HCT116 (cell line): ENCODE measurements at regions not wholly inside any gene's neighbourhood (a gene's known extent, or its start where the extent isn't known, plus 50 kb on each side); places are given as distances from the start of the nearest gene placed in this dataset.

Experiments
- ATAC-seq: fragments of 200-7000 bp; cut with Tn5 transposase; 2 replicates; pipeline ENCODE4 v1.9.1; 2020; ENCODE audit warnings: mild to moderate bottlenecking, moderate library complexity
- BruUV-seq: library from RNA; stranded (reverse); fragments of 400-500 nt; replicated peaks from 2 replicates; lab custom pipeline; 2021; lab: Mats Ljungman, UMichigan
- CTCF ChIA-PET: fragments of 300-600 bp; sonication (Branson Sonifier 250); formaldehyde crosslinking; loops from one replicate; lab custom pipeline; 2021; ENCODE audit warnings: antibody characterized with exemption; lab: Charles Lee
- POLR2A ChIA-PET: fragments of 300-600, 350-600 bp; sonication (Branson Sonifier 250); formaldehyde crosslinking; loops from one replicate; lab custom pipeline; 2021; ENCODE audit warnings: antibody characterized with exemption; lab: Charles Lee
- RAD21 ChIA-PET, 2 experiments: fragments of 300-600 bp; sonication (Branson Sonifier 250); formaldehyde crosslinking; loops; one replicate each; lab custom pipeline; 2023; ENCODE audit warnings: low total read pairs in 2 of 2; ENCODE audit not compliant: uncharacterized antibody in 2 of 2, unreplicated experiment in 2 of 2, low non-redundant PET in 1 of 2; lab: Charles Lee
- DNase-seq: peaks from one replicate; pipeline ENCODE4 v3.0.0-alpha.2; 2010; ENCODE audit warnings: low read depth, low spot score
- H2AFZ ChIP-seq: fragments of 200-600 bp; shearing (Covaris generic), sonication (generic); 2 replicates; pipeline ENCODE4 v1.6.1; 2017; ENCODE audit warnings: low read depth, mixed run types, mixed read lengths, antibody characterized with exemption, low read length; ENCODE audit not compliant: poor library complexity, severe bottlenecking
- H3K27ac ChIP-seq: 2 replicates; pipeline ENCODE4 v1.5.1; 2012; ENCODE audit warnings: low read depth, low read length
- H3K27me3 ChIP-seq: fragments of 200-600 bp; sonication (generic); 2 replicates; pipeline ENCODE4 v1.6.1; 2016; ENCODE audit warnings: mixed run types, low read length, mixed read lengths; ENCODE audit not compliant: insufficient read depth
- H3K36me3 ChIP-seq, 2 experiments: fragments of 200-500 bp in 1 of 2; fragments of 200-600 bp in 1 of 2; sonication (Bioruptor generic) in 1 of 2; sonication (generic) in 1 of 2; 2 replicates each; pipeline versions ENCODE4 v1.5.1 to v1.6.1; 2014 to 2016; ENCODE audit warnings: low read length in 2 of 2, inconsistent platforms in 1 of 2, mixed read lengths in 1 of 2, mixed run types in 1 of 2; ENCODE audit not compliant: insufficient read depth in 2 of 2, control insufficient read depth in 1 of 2
- H3K4me1 ChIP-seq, 2 experiments: fragments of 200-600 bp in 1 of 2; sonication (generic) in 1 of 2; 2 replicates each; pipeline versions ENCODE4 v1.5.1 to v1.6.1; 2012 to 2017; ENCODE audit warnings: low read length in 2 of 2, inconsistent platforms in 1 of 2, mild to moderate bottlenecking in 1 of 2, mixed read lengths in 1 of 2, mixed run types in 1 of 2, moderate library complexity in 1 of 2; ENCODE audit not compliant: insufficient read depth in 2 of 2, control insufficient read depth in 1 of 2
- H3K4me2 ChIP-seq: fragments of 200-600 bp; sonication (generic); 2 replicates; pipeline ENCODE4 v1.6.1; 2017; ENCODE audit warnings: mixed run types, low read length, mixed read lengths
- H3K4me3 ChIP-seq, 2 experiments: fragments of 200-600 bp in 1 of 2; sonication (generic) in 1 of 2; replicated peaks in 1 of 2; 2 replicates each; pipeline ENCODE4 v1.5.1; 2011 to 2016; ENCODE audit warnings: low read length in 2 of 2, control low read depth in 1 of 2, low read depth in 1 of 2, mild to moderate bottlenecking in 1 of 2, mixed read lengths in 1 of 2, mixed run types in 1 of 2
- H3K79me2 ChIP-seq: fragments of 200-600 bp; sonication (generic); 2 replicates; pipeline ENCODE4 v1.6.1; 2017; ENCODE audit warnings: mild to moderate bottlenecking, mixed run types, low read length, moderate library complexity, mixed read lengths; ENCODE audit not compliant: insufficient read depth
- H3K9ac ChIP-seq: fragments of 200-600 bp; sonication (generic); 2 replicates; pipeline ENCODE4 v1.6.1; 2016; ENCODE audit warnings: low read length, mixed read lengths
- H3K9me2 ChIP-seq: fragments of 200-600 bp; sonication (generic), shearing (Covaris generic); 2 replicates; pipeline ENCODE4 v1.6.1; 2017; ENCODE audit warnings: mixed run types, mild to moderate bottlenecking, moderate library complexity; ENCODE audit not compliant: insufficient read depth
- H3K9me3 ChIP-seq, 2 experiments: fragments of 200-500 bp in 1 of 2; fragments of 200-600 bp in 1 of 2; sonication (Bioruptor generic) in 1 of 2; sonication (generic) in 1 of 2; 2 replicates each; pipeline ENCODE4 v1.6.1; 2014 to 2017; ENCODE audit warnings: low read length in 2 of 2, mixed read lengths in 2 of 2, inconsistent platforms in 1 of 2, low read depth in 1 of 2, mild to moderate bottlenecking in 1 of 2, mixed run types in 1 of 2, moderate library complexity in 1 of 2; ENCODE audit not compliant: control insufficient read depth in 1 of 2, insufficient read depth in 1 of 2
- H4K20me1 ChIP-seq: fragments of 200-600 bp; sonication (generic), shearing (Covaris generic); 2 replicates; pipeline ENCODE4 v1.6.1; 2017; ENCODE audit warnings: mixed run types, mild to moderate bottlenecking, moderate library complexity; ENCODE audit not compliant: insufficient read depth
- ATF3 ChIP-seq: IDR thresholded peaks from 2 replicates; pipeline ENCODE4 v1.6.1; 2012
- CBX3 ChIP-seq: IDR thresholded peaks from 2 replicates; pipeline ENCODE4 v1.6.1; 2012; ENCODE audit warnings: low read depth
- CEBPB ChIP-seq: IDR thresholded peaks from 2 replicates; pipeline ENCODE4 v1.6.1; 2012; ENCODE audit warnings: low read depth
- CTCF ChIP-seq, 3 experiments: fragments of 200-600 bp in 1 of 3; sonication (generic) in 1 of 3; IDR thresholded peaks in 2 of 3; conservative IDR thresholded peaks in 1 of 3; 2 replicates each; pipeline ENCODE4 v1.5.1; 2012 to 2017; ENCODE audit warnings: low read depth in 2 of 3, low read length in 2 of 3, antibody characterized with exemption in 1 of 3, borderline replicate concordance in 1 of 3, control low read depth in 1 of 3, mild to moderate bottlenecking in 1 of 3, mixed read lengths in 1 of 3, mixed run types in 1 of 3, moderate library complexity in 1 of 3; ENCODE audit not compliant: insufficient read depth in 1 of 3
- EGR1 ChIP-seq: IDR thresholded peaks from 2 replicates; pipeline ENCODE4 v1.6.1; 2012; ENCODE audit warnings: low read depth
- ELF1 ChIP-seq: IDR thresholded peaks from 2 replicates; pipeline ENCODE4 v1.6.1; 2012; ENCODE audit warnings: low read depth, borderline replicate concordance
- EZH2 ChIP-seq: fragments of 200-600 bp; sonication (generic); IDR thresholded peaks from 2 replicates; pipeline ENCODE4 v1.6.1; 2017; ENCODE audit warnings: antibody characterized with exemption, mixed run types
- JUND ChIP-seq: IDR thresholded peaks from 2 replicates; pipeline ENCODE4 v1.6.1; 2012
- POLR2AphosphoS5 ChIP-seq: IDR thresholded peaks from 2 replicates; pipeline ENCODE4 v1.6.1; 2011; ENCODE audit warnings: mild to moderate bottlenecking, low read depth, low read length, moderate library complexity
- RAD21 ChIP-seq: IDR thresholded peaks from 2 replicates; pipeline ENCODE4 v1.6.1; 2012; ENCODE audit warnings: low read depth, mild to moderate bottlenecking
- SIN3A ChIP-seq: IDR thresholded peaks from 2 replicates; pipeline ENCODE4 v1.6.1; 2012; ENCODE audit warnings: low read depth
- SP1 ChIP-seq: IDR thresholded peaks from 2 replicates; pipeline ENCODE4 v1.6.1; 2012; ENCODE audit warnings: low read depth
- SRF ChIP-seq: IDR thresholded peaks from 2 replicates; pipeline ENCODE4 v1.6.1; 2012; ENCODE audit warnings: low read depth
- YY1 ChIP-seq: IDR thresholded peaks from 2 replicates; pipeline ENCODE4 v1.6.1; 2011; ENCODE audit warnings: low read length, low read depth, moderate library complexity, mild to moderate bottlenecking; ENCODE audit not compliant: insufficient replicate concordance; ENCODE audit errors: extremely low read depth
- ZBTB33 ChIP-seq: IDR thresholded peaks from 2 replicates; pipeline ENCODE4 v1.6.1; 2011; ENCODE audit warnings: mild to moderate bottlenecking, low read length, moderate library complexity; ENCODE audit not compliant: insufficient replicate concordance; ENCODE audit errors: extremely low read depth
- ZFX ChIP-seq: fragments of 450-650 bp; IDR thresholded peaks from 2 replicates; pipeline ENCODE4 v1.6.1; 2017
- ZNF274 ChIP-seq: fragments of 200-500 bp; sonication (Bioruptor generic); IDR thresholded peaks from 2 replicates; pipeline ENCODE4 v1.6.1; 2014; ENCODE audit warnings: mild to moderate bottlenecking, low read depth, low read length, inconsistent platforms
- intact Hi-C: fragments of 100-400 bp; cut with micrococcal nuclease; formaldehyde crosslinking; loops from 2 replicates; pipeline ENCODE4 v1.10.0; 2022

- Histone ChIP-seq H3K9me2 (no peaks in the 10 kb centered on the region), H3K9me3 (no peaks in the 10 kb centered on the region), H2AFZ (no peak overlapping the region)
- no peak for TF ChIP-seq JUND
- TF ChIP-seq SP1: no peak
- TF ChIP-seq POLR2AphosphoS5: no peak
- no peak for TF ChIP-seq CEBPB
- no peak for TF ChIP-seq SIN3A
- TF ChIP-seq SRF: no peak
- no peak for TF ChIP-seq ELF1
- TF ChIP-seq, all 23 proteins: peak for 0
- Histone ChIP-seq H3K4me3 (no peak overlapping the region), H3K4me2 (no peak overlapping the region), H3K4me1 (no peaks in the 10 kb centered on the region), H3K36me3 (no peaks in the 10 kb centered on the region), H3K27ac (no peak overlapping the region), H4K20me1 (no peaks in the 10 kb centered on the region), H3K27me3 (no peaks in the 10 kb centered on the region), H3K79me2 (no peaks in the 10 kb centered on the region), H3K9ac (no peak overlapping the region)
- BruUV-seq: no TSS peak
- ChIA-PET CTCF (no interaction called here), POLR2A (no interaction called here), RAD21 (no interaction called here)
- intact Hi-C loops: no loop called here
- ATAC-seq: no peak
- no peak for DNase-seq
Measured at GRCh38 chr4:187232196-187232595, 508.5 kb upstream of the FAT1 start.

- RAD21 ChIA-PET: no interaction called here
- intact Hi-C loops: no loop called here
Measured at GRCh38 chr4:187232796-187233195, 509.1 kb upstream of the FAT1 start.

More at GRCh38 chr4:187232796-187233195, 509.1 kb upstream of the FAT1 start:
- no peaks in the 10 kb centered on the region for H4K20me1 ChIP-seq
- ATAC-seq: no peak
- H3K9me2 ChIP-seq: no peaks in the 10 kb centered on the region
- ChIA-PET CTCF (no interaction called here), POLR2A (no interaction called here)
- no peak overlapping the region for H3K4me2 ChIP-seq
- H3K4me3 ChIP-seq: no peak overlapping the region
- H3K27me3 ChIP-seq: no peaks in the 10 kb centered on the region
- no peaks in the 10 kb centered on the region for H3K79me2 ChIP-seq
- H3K9me3 ChIP-seq: no peaks in the 10 kb centered on the region
- no TSS peak for BruUV-seq
- H2AFZ ChIP-seq: no peak overlapping the region
- no peaks in the 10 kb centered on the region for H3K36me3 ChIP-seq
- no peak for DNase-seq
- TF ChIP-seq CEBPB: no peak
- TF ChIP-seq ATF3: no peak
- TF ChIP-seq SP1: no peak
- no peak for TF ChIP-seq EZH2
- no peak for TF ChIP-seq RAD21
- TF ChIP-seq ZNF274: no peak
- no peak for TF ChIP-seq CTCF (IDR thresholded peaks at IDR 0.05 in 2 of 3, conservative IDR thresholded peaks at IDR 0.05 in 1 of 3; ENCODE audit: borderline replicate concordance in 1 of 3, insufficient read depth in 1 of 3, low read depth in 2 of 3, low read length in 2 of 3)
- no peak for TF ChIP-seq ZFX
- TF ChIP-seq YY1: no peak
- TF ChIP-seq ZBTB33: no peak
- no peak for TF ChIP-seq POLR2AphosphoS5
- TF ChIP-seq EGR1: no peak
- no peak for TF ChIP-seq SIN3A
- TF ChIP-seq CBX3: no peak
- TF ChIP-seq SRF: no peak
- no peak overlapping the region for H3K9ac ChIP-seq
- no peaks in the 10 kb centered on the region for H3K4me1 ChIP-seq
- no peak overlapping the region for H3K27ac ChIP-seq
